Activated naive CD8-positive, alpha-beta T cell treated with anti-CD3 and anti-CD28 coated beads for 36 hours (primary cell): ENCODE measurements at regions not wholly inside any gene's neighbourhood (a gene's known extent, or its start where the extent isn't known, plus 50 kb on each side); places are given as distances from the start of the nearest gene placed in this dataset.

Experiments
- DNase-seq: peaks from one replicate; pipeline ENCODE4 v3.0.0; 2021
- H3K27ac Mint-ChIP-seq: one replicate; pipeline ENCODE4 v1.8.0; 2022; ENCODE audit warnings: mild to moderate bottlenecking, moderate library complexity, mixed read lengths
- H3K27me3 Mint-ChIP-seq: one replicate; pipeline ENCODE4 v1.8.0; 2022; ENCODE audit warnings: mild to moderate bottlenecking, mixed read lengths
- H3K36me3 Mint-ChIP-seq: one replicate; pipeline ENCODE4 v1.8.0; 2021; ENCODE audit warnings: mild to moderate bottlenecking, mixed read lengths
- H3K4me1 Mint-ChIP-seq: one replicate; pipeline ENCODE4 v1.8.0; 2021; ENCODE audit warnings: mixed read lengths
- H3K4me3 Mint-ChIP-seq: one replicate; pipeline ENCODE4 v1.8.0; 2022; ENCODE audit warnings: mild to moderate bottlenecking, moderate library complexity, mixed read lengths
- H3K9me3 Mint-ChIP-seq: one replicate; pipeline ENCODE4 v1.8.0; 2022; ENCODE audit warnings: mixed read lengths

DNA sequence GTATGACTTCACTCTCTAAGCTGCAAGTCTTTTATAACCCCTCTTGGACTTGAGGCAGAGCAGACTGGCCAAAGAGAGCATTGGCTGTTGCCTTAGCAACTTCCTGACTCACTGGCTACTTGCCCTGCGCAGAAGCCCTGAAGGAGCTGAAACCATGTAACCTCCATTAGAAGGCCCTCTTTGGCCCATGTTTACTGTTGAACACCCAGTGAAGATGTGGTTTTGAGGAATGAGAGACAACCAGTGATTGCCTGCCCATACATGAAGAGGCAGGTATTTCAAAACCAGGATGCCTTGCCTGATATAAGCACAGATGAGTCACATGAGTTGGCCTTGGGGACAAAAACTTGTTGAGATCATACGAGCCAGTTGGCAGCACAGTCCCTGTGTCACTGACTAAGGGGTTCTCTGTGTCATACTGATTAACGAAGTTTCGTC lies 182.5 kb downstream of the EDN1 start:
- H3K27ac Mint-ChIP-seq: no peak overlapping the region

DNA sequence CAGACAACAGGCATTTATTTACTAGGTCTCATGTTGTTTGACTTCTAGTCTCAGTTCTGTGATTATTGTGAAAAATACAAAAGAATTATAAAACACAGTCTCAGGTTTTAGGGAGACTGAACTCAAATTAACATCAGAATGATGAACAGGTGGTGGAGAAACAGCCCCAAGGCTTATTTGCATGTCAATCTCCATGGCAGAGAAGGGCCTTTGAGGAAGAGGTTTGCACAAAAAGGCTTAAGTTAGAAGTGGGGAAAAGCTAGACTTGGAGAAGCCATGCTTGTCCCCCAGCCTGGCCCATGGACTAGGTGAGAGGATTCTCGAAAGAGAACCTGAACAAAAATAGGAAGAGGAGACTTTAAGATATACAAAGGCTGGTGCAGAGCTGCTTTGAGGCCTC lies 183.3 kb downstream of the EDN1 start:
- H3K27me3 Mint-ChIP-seq: peaks cover 20% of the 10 kb centered on the region
- no peaks in the 10 kb centered on the region for H3K36me3 Mint-ChIP-seq
- no peak overlapping the region for H3K27ac Mint-ChIP-seq
- no peaks in the 10 kb centered on the region for H3K4me1 Mint-ChIP-seq
- no peaks in the 10 kb centered on the region for H3K9me3 Mint-ChIP-seq
- DNase-seq: no peak
- no peak overlapping the region for H3K4me3 Mint-ChIP-seq

More for the DNA sequence above, 182.5 kb downstream of the EDN1 start:
- Mint-ChIP-seq H3K36me3 (no peaks in the 10 kb centered on the region), H3K4me3 (no peak overlapping the region), H3K4me1 (no peaks in the 10 kb centered on the region), H3K27me3 (peaks cover 20% of the 10 kb centered on the region), H3K9me3 (no peaks in the 10 kb centered on the region)
- no peak for DNase-seq

DNA sequence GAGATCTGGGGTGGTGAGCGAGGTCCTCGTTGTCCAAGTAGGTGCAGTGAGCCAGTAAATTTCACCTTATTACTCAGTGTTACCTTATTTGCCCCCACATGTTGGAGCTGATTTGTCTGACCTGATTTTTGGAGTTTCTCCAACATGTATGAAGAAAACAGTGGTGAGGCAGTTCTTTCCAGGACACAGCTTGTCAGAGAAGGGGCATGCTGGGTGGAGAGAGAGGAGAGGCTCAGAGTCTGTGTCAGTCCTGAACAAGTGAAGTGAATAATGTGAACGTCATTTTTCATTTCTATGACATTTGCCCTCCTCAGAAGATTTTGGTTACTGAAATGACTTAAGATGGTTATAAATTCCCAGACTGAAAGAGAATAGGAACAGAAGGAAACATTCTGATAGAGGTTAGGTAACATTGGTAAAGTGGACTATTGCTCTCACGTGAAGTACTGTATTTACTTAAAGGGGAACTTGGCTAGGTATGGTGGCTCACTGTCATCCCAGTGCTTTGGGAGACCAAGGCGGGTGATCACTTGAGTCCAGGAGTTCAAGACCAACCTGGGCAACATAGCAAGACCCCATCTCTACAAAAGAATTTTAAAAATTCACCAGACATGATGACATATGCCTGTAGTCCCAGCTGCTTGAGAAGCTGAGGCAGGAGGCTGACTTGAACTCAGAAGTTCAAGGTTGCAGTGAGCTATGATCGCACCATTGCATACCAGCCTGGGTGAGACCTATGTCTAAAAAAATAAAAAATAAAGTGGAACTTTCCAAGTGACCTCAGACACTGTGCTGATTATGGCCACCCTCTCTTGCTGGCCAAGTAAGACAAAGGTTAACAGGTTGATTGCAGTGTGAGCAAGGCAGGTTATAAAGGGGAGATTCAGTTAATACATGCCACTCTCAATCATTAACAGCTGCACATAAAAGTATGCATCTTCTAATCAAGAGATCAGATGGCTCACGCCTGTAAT lies 184.3 kb downstream of the EDN1 start:
- Mint-ChIP-seq H3K27ac (no peak overlapping the region), H3K4me1 (no peaks in the 10 kb centered on the region), H3K9me3 (no peaks in the 10 kb centered on the region), H3K27me3 (peaks cover 20% of the 10 kb centered on the region), H3K36me3 (no peaks in the 10 kb centered on the region), H3K4me3 (no peak overlapping the region)
- no peak for DNase-seq

- H3K36me3 Mint-ChIP-seq: no peaks in the 10 kb centered on the region
- no peak for DNase-seq
- H3K9me3 Mint-ChIP-seq: no peaks in the 10 kb centered on the region
- H3K4me1 Mint-ChIP-seq: no peaks in the 10 kb centered on the region
- no peak overlapping the region for H3K4me3 Mint-ChIP-seq
- H3K27ac Mint-ChIP-seq: no peak overlapping the region
- peaks cover 13% of the 10 kb centered on the region for H3K27me3 Mint-ChIP-seq
These were observed 186.3 kb downstream of the EDN1 start for GRCh38 chr6:12476484-12476883.

DNA sequence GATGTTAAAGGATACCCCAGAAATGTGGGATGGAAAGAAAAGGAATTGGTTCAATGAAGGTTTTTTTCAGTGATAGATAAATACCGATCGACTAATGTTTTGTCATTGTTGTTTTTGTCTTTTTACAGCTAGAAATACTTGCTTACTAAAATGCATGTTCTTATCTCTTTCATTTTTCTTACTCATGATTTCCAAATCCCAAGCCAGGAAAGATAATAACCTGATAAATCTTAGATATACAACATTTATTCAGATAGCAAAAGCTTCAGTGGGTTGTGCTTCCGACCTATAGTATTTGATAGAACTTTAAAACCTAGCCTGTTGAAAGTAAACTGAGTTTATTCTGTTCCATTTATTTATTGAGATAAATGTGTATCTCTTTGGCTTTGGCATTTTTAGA lies 187.5 kb downstream of the EDN1 start:
- H3K4me3 Mint-ChIP-seq: no peak overlapping the region
- no peak overlapping the region for H3K27ac Mint-ChIP-seq
- no peaks in the 10 kb centered on the region for H3K4me1 Mint-ChIP-seq
- no peaks in the 10 kb centered on the region for H3K36me3 Mint-ChIP-seq
- H3K9me3 Mint-ChIP-seq: no peaks in the 10 kb centered on the region
- DNase-seq: no peak
- peaks cover 13% of the 10 kb centered on the region for H3K27me3 Mint-ChIP-seq

DNA sequence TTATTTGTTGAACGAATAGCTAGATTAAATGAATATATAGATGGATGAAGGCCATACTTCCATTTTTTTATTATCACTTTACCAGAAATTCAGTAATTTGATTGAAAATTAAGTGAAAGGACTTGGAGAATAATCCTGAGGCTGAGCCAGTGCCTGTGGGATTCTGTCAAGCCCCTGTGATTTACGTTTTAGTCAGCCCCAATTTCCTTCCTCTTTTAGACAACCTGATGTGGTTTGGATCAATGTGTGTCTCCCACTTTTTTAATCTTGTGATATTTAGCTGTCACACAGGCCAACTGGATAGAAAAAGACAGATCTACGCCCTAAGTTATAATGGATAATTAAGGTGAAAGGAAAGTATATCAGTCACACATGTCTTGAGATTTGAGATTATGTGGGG lies 188.8 kb downstream of the EDN1 start:
- H3K36me3 Mint-ChIP-seq: no peaks in the 10 kb centered on the region
- H3K27me3 Mint-ChIP-seq: peaks cover 13% of the 10 kb centered on the region
- H3K27ac Mint-ChIP-seq: no peak overlapping the region
- no peaks in the 10 kb centered on the region for H3K9me3 Mint-ChIP-seq
- no peak overlapping the region for H3K4me3 Mint-ChIP-seq
- H3K4me1 Mint-ChIP-seq: peaks cover 8% of the 10 kb centered on the region
- DNase-seq: no peak

- Mint-ChIP-seq H3K4me3 (no peak overlapping the region), H3K27me3 (peaks cover 8% of the 10 kb centered on the region), H3K9me3 (no peaks in the 10 kb centered on the region), H3K36me3 (no peaks in the 10 kb centered on the region), H3K4me1 (peaks cover 8% of the 10 kb centered on the region), H3K27ac (no peak overlapping the region)
- no peak for DNase-seq
These were observed 189.3 kb downstream of the EDN1 start for GRCh38 chr6:12479451-12479850.

- peaks cover 8% of the 10 kb centered on the region for H3K27me3 Mint-ChIP-seq
These were observed 189.7 kb downstream of the EDN1 start for GRCh38 chr6:12479881-12480280.

DNA sequence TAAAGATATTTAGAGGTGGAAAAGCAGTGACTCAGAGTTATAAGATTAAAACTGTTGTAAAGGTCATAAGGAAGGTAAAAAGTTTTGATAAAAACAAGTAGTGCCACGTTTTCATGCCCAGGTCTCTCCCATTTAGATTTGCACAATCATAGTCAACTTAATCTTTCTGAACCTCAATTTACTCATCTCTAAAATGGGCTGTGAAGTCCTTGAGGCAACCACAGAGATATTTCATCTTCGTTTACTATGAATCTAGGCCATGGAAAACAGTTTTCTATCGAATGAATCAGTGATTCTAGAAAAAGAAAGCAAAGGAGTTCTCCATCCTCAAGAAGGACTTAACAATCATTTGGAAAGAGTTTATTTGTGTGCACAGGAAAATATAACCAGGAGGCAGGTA lies 190.2 kb downstream of the EDN1 start:
- H3K4me1 Mint-ChIP-seq: peaks cover 8% of the 10 kb centered on the region
- no peak overlapping the region for H3K27ac Mint-ChIP-seq
- no peak overlapping the region for H3K4me3 Mint-ChIP-seq
- H3K27me3 Mint-ChIP-seq: peaks cover 4% of the 10 kb centered on the region
- no peaks in the 10 kb centered on the region for H3K36me3 Mint-ChIP-seq
- DNase-seq: no peak
- H3K9me3 Mint-ChIP-seq: no peaks in the 10 kb centered on the region

More at GRCh38 chr6:12479881-12480280, 189.7 kb downstream of the EDN1 start:
- H3K4me1 Mint-ChIP-seq: peaks cover 8% of the 10 kb centered on the region
- DNase-seq: no peak
- H3K4me3 Mint-ChIP-seq: no peak overlapping the region
- no peak overlapping the region for H3K27ac Mint-ChIP-seq
- no peaks in the 10 kb centered on the region for H3K36me3 Mint-ChIP-seq
- no peaks in the 10 kb centered on the region for H3K9me3 Mint-ChIP-seq

GRCh38 chr6:12481292-12481691 lies 191.1 kb downstream of the EDN1 start:
- no peak overlapping the region for H3K4me3 Mint-ChIP-seq
- DNase-seq: no peak
- H3K4me1 Mint-ChIP-seq: peaks cover 8% of the 10 kb centered on the region
- no peaks in the 10 kb centered on the region for H3K9me3 Mint-ChIP-seq
- no peaks in the 10 kb centered on the region for H3K27me3 Mint-ChIP-seq
- H3K27ac Mint-ChIP-seq: no peak overlapping the region
- H3K36me3 Mint-ChIP-seq: no peaks in the 10 kb centered on the region

GRCh38 chr6:12481850-12482249 lies 191.7 kb downstream of the EDN1 start:
- no peak for DNase-seq
- H3K9me3 Mint-ChIP-seq: no peaks in the 10 kb centered on the region
- H3K36me3 Mint-ChIP-seq: no peaks in the 10 kb centered on the region
- H3K27ac Mint-ChIP-seq: no peak overlapping the region
- no peaks in the 10 kb centered on the region for H3K27me3 Mint-ChIP-seq
- no peak overlapping the region for H3K4me3 Mint-ChIP-seq
- H3K4me1 Mint-ChIP-seq: peaks cover 8% of the 10 kb centered on the region

- no peaks in the 10 kb centered on the region for H3K27me3 Mint-ChIP-seq
- H3K9me3 Mint-ChIP-seq: no peaks in the 10 kb centered on the region
- DNase-seq: no peak
- no peak overlapping the region for H3K27ac Mint-ChIP-seq
- no peak overlapping the region for H3K4me3 Mint-ChIP-seq
- no peaks in the 10 kb centered on the region for H3K36me3 Mint-ChIP-seq
- H3K4me1 Mint-ChIP-seq: peaks cover 8% of the 10 kb centered on the region
These were observed 192.5 kb downstream of the EDN1 start for GRCh38 chr6:12482386-12483375.

DNA sequence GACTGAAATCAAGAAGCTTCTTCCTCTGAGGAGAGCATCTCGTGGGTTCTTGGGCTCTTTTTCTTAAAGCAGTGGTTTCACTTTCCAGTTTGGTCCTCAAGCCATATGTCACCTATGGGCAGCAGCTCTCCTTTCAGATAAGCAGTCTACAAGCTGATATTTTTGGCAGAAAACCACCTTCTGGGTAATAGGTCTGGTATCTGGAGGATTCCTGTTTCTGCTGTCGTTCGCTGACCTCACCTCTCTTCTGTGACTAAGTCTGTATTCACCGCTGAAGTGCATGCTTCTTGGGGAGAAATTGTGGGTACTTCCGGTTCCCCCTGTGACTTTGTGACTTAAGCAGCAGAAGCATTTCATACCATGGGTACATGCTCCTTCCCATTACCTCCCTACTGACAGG lies 193.6 kb downstream of the EDN1 start:
- peaks cover 8% of the 10 kb centered on the region for H3K4me1 Mint-ChIP-seq
- no peak overlapping the region for H3K27ac Mint-ChIP-seq
- H3K4me3 Mint-ChIP-seq: no peak overlapping the region
- H3K27me3 Mint-ChIP-seq: peaks cover 4% of the 10 kb centered on the region
- H3K9me3 Mint-ChIP-seq: no peaks in the 10 kb centered on the region
- no peak for DNase-seq
- H3K36me3 Mint-ChIP-seq: no peaks in the 10 kb centered on the region

GRCh38 chr6:12484519-12484918 lies 194.4 kb downstream of the EDN1 start:
- H3K4me1 Mint-ChIP-seq: peaks cover 8% of the 10 kb centered on the region
- no peak for DNase-seq
- no peak overlapping the region for H3K27ac Mint-ChIP-seq
- H3K9me3 Mint-ChIP-seq: no peaks in the 10 kb centered on the region
- peaks cover 4% of the 10 kb centered on the region for H3K27me3 Mint-ChIP-seq
- no peak overlapping the region for H3K4me3 Mint-ChIP-seq
- no peaks in the 10 kb centered on the region for H3K36me3 Mint-ChIP-seq

DNA sequence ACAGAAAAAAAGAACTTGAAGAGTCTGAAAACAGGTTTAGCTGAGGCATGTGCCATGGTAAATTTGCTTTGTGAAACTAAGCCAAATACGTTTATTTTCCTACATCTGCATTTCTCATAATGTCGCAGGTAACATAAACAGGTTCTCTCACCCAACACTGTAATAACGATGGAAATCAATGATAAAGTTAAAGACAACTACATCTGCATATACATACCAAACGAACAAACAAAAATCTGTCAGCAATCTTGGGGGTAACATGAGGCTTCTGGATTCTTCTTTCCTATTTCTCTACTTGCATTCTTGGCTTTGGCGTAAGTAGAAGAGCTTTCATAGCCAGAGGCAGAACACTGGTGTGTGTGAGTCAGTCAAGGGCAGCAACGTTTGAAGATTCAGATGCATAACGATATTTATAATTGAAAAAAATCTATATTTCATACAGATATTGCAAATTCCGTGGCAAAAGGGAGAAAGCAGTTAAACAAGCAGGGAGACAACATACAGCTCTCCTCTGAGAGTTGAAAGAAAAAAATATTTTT lies 195.1 kb downstream of the EDN1 start:
- Mint-ChIP-seq H3K4me3 (no peak overlapping the region), H3K36me3 (no peaks in the 10 kb centered on the region), H3K27me3 (peaks cover 4% of the 10 kb centered on the region), H3K27ac (no peak overlapping the region), H3K9me3 (no peaks in the 10 kb centered on the region), H3K4me1 (peaks cover 8% of the 10 kb centered on the region)
- no peak for DNase-seq
